Mesendoderm (in vitro differentiated cells): ENCODE measurements at regions not wholly inside any gene's neighbourhood (a gene's known extent, or its start where the extent isn't known, plus 50 kb on each side); places are given as distances from the start of the nearest gene placed in this dataset.
"Not testable (repeated sequence)": the region's sequence is repeated elsewhere in the genome, so short reads cannot be mapped to it uniquely, and the experiment has no call there.

Experiments used
- DNase-seq: peaks from one replicate; pipeline ENCODE4 v3.0.0; 2013
- H2AK5ac ChIP-seq: 2 replicates; pipeline ENCODE4 v1.6.1; 2013; ENCODE audit warnings: low read length, inconsistent platforms
- H2BK120ac ChIP-seq: 2 replicates; pipeline ENCODE4 v1.6.1; 2013; ENCODE audit warnings: low read depth, mild to moderate bottlenecking, low read length, moderate library complexity, mixed read lengths
- H2BK15ac ChIP-seq: replicated peaks from 2 replicates; pipeline ENCODE4 v1.6.1; 2013; ENCODE audit warnings: low read depth, mild to moderate bottlenecking, moderate library complexity
- H2BK5ac ChIP-seq: 2 replicates; pipeline ENCODE4 v1.6.1; 2013; ENCODE audit warnings: low read length, inconsistent platforms
- H3K18ac ChIP-seq: 2 replicates; pipeline ENCODE4 v1.6.1; 2013; ENCODE audit warnings: mild to moderate bottlenecking, low read length, mixed read lengths
- H3K23ac ChIP-seq: one replicate; pipeline ENCODE4 v1.6.1; 2013; ENCODE audit warnings: low read length
- H3K27ac ChIP-seq: 2 replicates; pipeline ENCODE4 v1.5.1; 2013; ENCODE audit warnings: low read depth, mild to moderate bottlenecking, inconsistent platforms, low read length, moderate library complexity
- H3K27me3 ChIP-seq: 2 replicates; pipeline ENCODE4 v1.6.1; 2013; ENCODE audit warnings: low read length, control low read depth, mild to moderate bottlenecking, inconsistent platforms; ENCODE audit not compliant: insufficient read depth, poor library complexity
- H3K36me3 ChIP-seq: 2 replicates; pipeline ENCODE4 v1.6.1; 2013; ENCODE audit warnings: low read length, inconsistent platforms; ENCODE audit not compliant: control insufficient read depth, insufficient read depth
- H3K4ac ChIP-seq: one replicate; pipeline ENCODE4 v1.6.1; 2013; ENCODE audit warnings: low read depth, mild to moderate bottlenecking, low read length, moderate library complexity
- H3K4me1 ChIP-seq: 2 replicates; pipeline ENCODE4 v1.6.1; 2013; ENCODE audit warnings: low read depth, low read length, inconsistent platforms; ENCODE audit not compliant: control insufficient read depth
- H3K4me2 ChIP-seq: 2 replicates; pipeline ENCODE4 v1.6.1; 2013; ENCODE audit warnings: low read length
- H3K4me3 ChIP-seq: 2 replicates; pipeline ENCODE4 v1.5.1; 2013; ENCODE audit warnings: mild to moderate bottlenecking, low read length
- H3K56ac ChIP-seq: one replicate; pipeline ENCODE4 v1.6.1; 2013; ENCODE audit warnings: low read length
- H3K79me1 ChIP-seq: 2 replicates; pipeline ENCODE4 v1.6.1; 2013; ENCODE audit warnings: low read length, inconsistent platforms
- H3K79me2 ChIP-seq: 2 replicates; pipeline ENCODE4 v1.6.1; 2013; ENCODE audit warnings: mild to moderate bottlenecking, low read length; ENCODE audit not compliant: control insufficient read depth, insufficient read depth
- H3K9ac ChIP-seq: 2 replicates; pipeline ENCODE4 v1.6.1; 2013; ENCODE audit warnings: low read length, inconsistent platforms
- H4K5ac ChIP-seq: one replicate; pipeline ENCODE4 v1.6.1; 2013; ENCODE audit warnings: low read length
- H4K8ac ChIP-seq: one replicate; pipeline ENCODE4 v1.6.1; 2013; ENCODE audit warnings: low read depth, mild to moderate bottlenecking, control low read depth, low read length, moderate library complexity
- WGBS: extraction: QIAGEN DNeasy Blood & Tissue Kit; methylation state at CpG from one replicate; pipeline ENCODE4 v1.1.7; 2013; ENCODE audit warnings: low lambda C conversion rate, missing lambda C conversion rate; ENCODE audit not compliant: insufficient coverage; ENCODE audit errors: extremely low coverage; 5-methylcytosine and 5-hydroxymethylcytosine counted together

DNA sequence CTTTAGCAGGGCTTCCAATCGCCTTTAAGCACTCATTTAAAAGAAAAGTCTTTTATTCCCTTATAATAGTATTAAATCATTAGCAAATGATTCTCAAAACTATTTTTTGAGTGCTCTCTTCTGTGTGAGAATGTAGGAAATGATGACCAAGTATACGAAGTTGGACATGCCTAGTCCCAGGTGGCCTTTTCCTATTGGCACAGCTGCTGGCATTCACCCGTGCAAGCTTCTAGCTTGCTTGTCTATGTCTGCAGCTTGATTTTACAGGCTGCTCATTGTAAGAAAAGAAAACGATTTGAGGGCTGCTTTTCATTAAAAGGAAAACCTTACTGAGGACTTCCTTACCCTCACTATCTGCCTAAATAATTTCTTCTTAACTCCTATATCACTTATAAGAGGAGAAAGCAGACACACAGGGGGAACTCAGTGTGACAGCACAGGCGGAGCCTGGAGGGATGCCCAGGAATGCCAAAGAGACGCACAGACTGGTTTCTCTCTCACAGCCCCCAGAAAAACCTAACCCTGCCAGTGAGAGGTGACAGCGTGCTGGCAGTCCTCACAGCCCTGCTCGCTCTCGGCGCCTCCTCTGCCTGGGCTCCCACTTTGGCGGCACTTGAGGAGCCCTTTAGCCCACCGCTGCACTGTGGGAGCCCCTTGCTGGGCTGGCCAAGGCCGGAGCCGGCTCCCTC, 102.7 kb upstream of the ETV6 start:
- H3K56ac ChIP-seq, H3K36me3 ChIP-seq, H2BK120ac ChIP-seq, H3K79me1 ChIP-seq, H3K4me2 ChIP-seq, H3K18ac ChIP-seq, H4K8ac ChIP-seq, H3K79me2 ChIP-seq, H3K4me1 ChIP-seq, DNase-seq, H3K23ac ChIP-seq, H2BK5ac ChIP-seq, H3K27me3 ChIP-seq, H3K4ac ChIP-seq, H2BK15ac ChIP-seq, H3K27ac ChIP-seq, H3K4me3 ChIP-seq, H4K5ac ChIP-seq, H3K9ac ChIP-seq, H2AK5ac ChIP-seq: not testable (repeated sequence)
- WGBS, result no CpG with 5 or more reads among the region's 14 CpGs

DNA sequence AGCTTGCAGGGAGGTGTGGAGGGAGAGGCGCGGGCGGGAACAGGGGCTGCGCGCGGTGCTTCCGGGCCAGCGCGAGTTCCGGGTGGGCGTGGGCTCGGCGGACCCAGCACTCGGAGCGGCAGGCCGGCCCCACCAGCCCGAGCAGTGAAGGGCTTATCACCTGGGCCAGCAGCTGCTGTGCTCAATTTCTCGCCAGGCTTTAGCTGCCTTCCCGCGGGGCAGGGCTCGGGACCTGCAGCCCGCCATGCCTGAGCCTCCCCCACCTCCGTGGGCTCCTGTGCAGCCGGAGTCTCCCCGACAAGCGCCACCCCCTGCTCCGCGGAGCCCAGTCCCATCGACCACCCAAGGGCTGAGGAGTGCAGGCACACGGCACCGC, 102.2 kb upstream of the ETV6 start:
- H3K18ac ChIP-seq, H3K4me3 ChIP-seq, H2BK5ac ChIP-seq, H3K4me2 ChIP-seq, H2BK15ac ChIP-seq, H4K5ac ChIP-seq, H3K4me1 ChIP-seq, H2AK5ac ChIP-seq, H4K8ac ChIP-seq, H2BK120ac ChIP-seq, DNase-seq, H3K23ac ChIP-seq, H3K4ac ChIP-seq, H3K27ac ChIP-seq, H3K9ac ChIP-seq, H3K56ac ChIP-seq, H3K36me3 ChIP-seq, H3K79me2 ChIP-seq, H3K79me1 ChIP-seq, H3K27me3 ChIP-seq: not testable (repeated sequence)
- WGBS, result no CpG with 5 or more reads among the region's 31 CpGs

DNA sequence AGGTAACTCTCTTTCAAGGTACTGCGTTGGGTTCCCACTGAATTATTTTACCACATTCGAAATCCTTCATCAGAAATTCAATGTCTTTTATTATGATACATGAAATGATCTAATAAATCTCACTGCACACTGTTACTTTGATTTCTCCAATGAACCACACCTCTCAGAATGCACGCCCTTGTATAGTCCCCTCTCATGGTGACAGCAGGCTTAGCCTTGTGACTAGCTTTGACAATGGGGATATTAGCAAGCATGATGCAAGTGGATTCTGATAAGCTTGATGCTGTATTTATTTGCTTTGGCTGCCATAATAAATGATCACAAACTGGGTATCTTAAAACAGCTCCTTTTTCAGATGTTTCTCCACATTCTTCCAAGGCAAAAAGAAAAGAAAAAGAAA, 100.4 kb upstream of the ETV6 start:
- peaks cover 6% of the 10 kb centered on the region for H3K4me1 ChIP-seq
- no peak overlapping the region for H3K23ac ChIP-seq
- no peak overlapping the region for H3K4ac ChIP-seq
- no peak overlapping the region for H3K9ac ChIP-seq
- no peaks in the 10 kb centered on the region for H3K79me2 ChIP-seq
- DNase-seq, result no peak
- no peak overlapping the region for H3K18ac ChIP-seq
- no peak overlapping the region for H2BK15ac ChIP-seq
- H3K56ac ChIP-seq, result no peak overlapping the region
- no peak overlapping the region for H2AK5ac ChIP-seq
- no peaks in the 10 kb centered on the region for H3K79me1 ChIP-seq
- H2BK120ac ChIP-seq, result no peak overlapping the region
- H3K27me3 ChIP-seq, result no peaks in the 10 kb centered on the region
- H4K5ac ChIP-seq, result no peak overlapping the region
- no peak overlapping the region for H3K27ac ChIP-seq
- H3K4me3 ChIP-seq, result no peak overlapping the region
- H2BK5ac ChIP-seq, result no peak overlapping the region
- no peaks in the 10 kb centered on the region for H3K36me3 ChIP-seq
- no CpG with 5 or more reads among the region's 3 CpGs for WGBS
- H4K8ac ChIP-seq, result no peak overlapping the region
- no peak overlapping the region for H3K4me2 ChIP-seq

DNA sequence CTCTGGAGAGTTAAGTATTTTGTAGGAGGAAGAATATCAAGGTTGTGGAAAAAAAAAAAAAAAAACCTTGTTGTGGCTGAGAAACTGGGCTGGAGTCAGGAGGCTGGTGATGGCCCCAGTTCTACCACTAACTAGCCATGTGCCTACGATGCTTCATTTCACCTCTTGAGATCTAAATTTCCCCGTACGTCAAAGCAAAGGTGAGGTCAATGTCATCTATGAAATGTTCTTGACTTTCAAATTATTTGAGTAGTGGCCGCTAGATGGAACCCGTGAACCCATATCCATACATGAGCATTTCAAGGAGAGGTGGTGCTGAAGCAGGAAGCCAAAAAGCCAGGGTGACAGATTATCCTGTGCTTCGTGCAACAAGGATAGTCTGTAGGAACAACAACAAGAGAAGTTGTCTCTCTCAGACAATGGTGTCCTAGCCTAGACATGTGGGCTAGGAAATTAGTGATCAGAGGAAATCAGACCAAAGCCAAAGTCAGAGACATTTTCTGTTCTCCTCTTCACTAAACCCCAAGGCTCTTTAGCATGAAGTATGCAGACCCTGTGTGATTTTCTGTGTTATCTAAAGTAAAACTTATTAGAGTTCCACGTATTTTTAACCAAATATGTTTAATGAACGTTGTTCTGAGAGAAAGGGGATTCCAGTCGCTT, 95.5 kb upstream of the ETV6 start:
- no peak overlapping the region for H3K4me3 ChIP-seq
- H3K4ac ChIP-seq, result no peak overlapping the region
- no peak overlapping the region for H2BK120ac ChIP-seq
- no peak overlapping the region for H3K4me2 ChIP-seq
- H3K79me2 ChIP-seq, result no peaks in the 10 kb centered on the region
- no CpG with 5 or more reads among the region's 9 CpGs for WGBS
- no peaks in the 10 kb centered on the region for H3K36me3 ChIP-seq
- no peak overlapping the region for H2BK15ac ChIP-seq
- peak; percentile 84 for DNase-seq
- no peak overlapping the region for H3K56ac ChIP-seq
- no peaks in the 10 kb centered on the region for H3K27me3 ChIP-seq
- H4K5ac ChIP-seq, result no peak overlapping the region
- H2BK5ac ChIP-seq, result no peak overlapping the region
- H3K23ac ChIP-seq, result no peak overlapping the region
- no peak overlapping the region for H3K18ac ChIP-seq
- no peaks in the 10 kb centered on the region for H3K79me1 ChIP-seq
- no peak overlapping the region for H4K8ac ChIP-seq
- no peak overlapping the region for H3K27ac ChIP-seq
- no peak overlapping the region for H3K9ac ChIP-seq
- no peak overlapping the region for H2AK5ac ChIP-seq
- peaks cover 6% of the 10 kb centered on the region for H3K4me1 ChIP-seq

DNA sequence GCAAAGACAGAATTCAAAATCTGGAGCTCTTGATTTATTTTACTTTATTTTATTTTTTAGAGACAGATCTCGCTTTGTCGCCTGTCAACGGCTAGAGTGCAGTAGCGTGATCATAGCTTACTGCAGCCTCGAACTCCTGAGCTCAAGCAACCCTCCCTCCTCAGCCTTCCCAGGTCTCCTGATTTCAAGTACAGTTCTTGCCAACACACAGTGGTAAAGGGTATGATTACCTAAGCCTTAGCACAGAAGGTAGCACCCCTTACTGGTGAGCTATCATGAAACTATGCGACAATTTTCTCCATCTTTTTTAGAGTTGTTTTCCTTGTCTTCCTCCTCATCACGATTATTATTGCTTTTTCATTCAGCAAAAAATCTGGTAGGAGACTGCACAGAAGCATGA, 94.3 kb upstream of the ETV6 start:
- Histone ChIP-seq H3K79me1 (no peaks in the 10 kb centered on the region), H2AK5ac (no peak overlapping the region), H3K79me2 (no peaks in the 10 kb centered on the region), H3K56ac (no peak overlapping the region), H3K27me3 (no peaks in the 10 kb centered on the region), H3K36me3 (no peaks in the 10 kb centered on the region), H4K8ac (no peak overlapping the region), H3K4ac (no peak overlapping the region), H3K4me3 (no peak overlapping the region), H3K4me1 (peaks cover 6% of the 10 kb centered on the region), H3K27ac (no peak overlapping the region), H3K9ac (no peak overlapping the region), H3K23ac (no peak overlapping the region), H2BK15ac (no peak overlapping the region), H2BK5ac (no peak overlapping the region), H2BK120ac (no peak overlapping the region), H3K18ac (no peak overlapping the region), H4K5ac (no peak overlapping the region), H3K4me2 (no peak overlapping the region)
- no CpG with 5 or more reads among the region's 7 CpGs for WGBS
- peak; percentile 12 for DNase-seq
